ENCODE measurements at regions not wholly inside any gene's neighbourhood (a gene's known extent, or its start where the extent isn't known, plus 50 kb on each side); places are given as distances from the start of the nearest gene placed in this dataset.

- ATAC-seq (replicated peaks; ENCODE audit: extremely low read depth, poor library complexity, severe bottlenecking) = no peak
- H3K4me3 Mint-ChIP-seq = peak overlapping the region; percentile 78
Observed at GRCh38 chr3:68006646-68007045, 352.2 kb upstream of the SUCLG2 start.

GRCh38 chr3:68004091-68004490, 349.7 kb upstream of the SUCLG2 start:
- Mint-ChIP-seq H3K4me1 (peaks cover 11% of the 10 kb centered on the region), H3K9me3 (peaks cover 5% of the 10 kb centered on the region), H3K36me3 (ENCODE audit: insufficient read depth) (peaks cover 1% of the 10 kb centered on the region), H3K27me3 (peaks cover 93% of the 10 kb centered on the region), H3K4me3 (no peak overlapping the region), H3K27ac (ENCODE audit: low read depth) (no peak overlapping the region)
- DNase-seq (ENCODE audit: low spot score in 2 of 2) (no peak), ATAC-seq (replicated peaks; ENCODE audit: extremely low read depth, poor library complexity, severe bottlenecking) (no peak)

More at GRCh38 chr3:68006646-68007045, 352.2 kb upstream of the SUCLG2 start:
- Mint-ChIP-seq H3K9me3 (no peaks in the 10 kb centered on the region), H3K27me3 (peaks cover 73% of the 10 kb centered on the region), H3K27ac (ENCODE audit: low read depth) (no peak overlapping the region), H3K4me1 (peaks cover 11% of the 10 kb centered on the region), H3K36me3 (ENCODE audit: insufficient read depth) (peaks cover 1% of the 10 kb centered on the region)
- DNase-seq (ENCODE audit: low spot score in 2 of 2) = no peak

- Mint-ChIP-seq H3K27ac (ENCODE audit: low read depth) (no peak overlapping the region), H3K36me3 (ENCODE audit: insufficient read depth) (no peaks in the 10 kb centered on the region), H3K9me3 (peaks cover 5% of the 10 kb centered on the region), H3K27me3 (peaks cover 46% of the 10 kb centered on the region), H3K4me1 (no peaks in the 10 kb centered on the region), H3K4me3 (no peak overlapping the region)
- DNase-seq (ENCODE audit: low spot score in 2 of 2) (no peak), ATAC-seq (replicated peaks; ENCODE audit: extremely low read depth, poor library complexity, severe bottlenecking) (no peak)
Observed at GRCh38 chr3:67998281-67998680, 343.9 kb upstream of the SUCLG2 start.

GRCh38 chr3:67995206-67995605, 340.8 kb upstream of the SUCLG2 start:
- Mint-ChIP-seq H3K4me3 (no peak overlapping the region), H3K27ac (ENCODE audit: low read depth) (no peak overlapping the region), H3K36me3 (ENCODE audit: insufficient read depth) (peaks cover 2% of the 10 kb centered on the region), H3K4me1 (no peaks in the 10 kb centered on the region), H3K27me3 (peaks cover 21% of the 10 kb centered on the region), H3K9me3 (no peaks in the 10 kb centered on the region)
- DNase-seq (ENCODE audit: low spot score in 2 of 2) (no peak), ATAC-seq (replicated peaks; ENCODE audit: extremely low read depth, poor library complexity, severe bottlenecking) (no peak)

- no peak for DNase-seq (ENCODE audit: low spot score in 2 of 2)
- no peaks in the 10 kb centered on the region for H3K36me3 Mint-ChIP-seq (ENCODE audit: insufficient read depth)
Observed at GRCh38 chr3:67986706-67987105, 332.3 kb upstream of the SUCLG2 start.

GRCh38 chr3:67983166-67983565, 328.8 kb upstream of the SUCLG2 start:
- Mint-ChIP-seq H3K27ac (ENCODE audit: low read depth) (no peak overlapping the region), H3K4me3 (no peak overlapping the region), H3K27me3 (no peaks in the 10 kb centered on the region), H3K4me1 (no peaks in the 10 kb centered on the region), H3K36me3 (ENCODE audit: insufficient read depth) (no peaks in the 10 kb centered on the region), H3K9me3 (no peaks in the 10 kb centered on the region)
- no peak for ATAC-seq (replicated peaks; ENCODE audit: extremely low read depth, poor library complexity, severe bottlenecking)
- DNase-seq (ENCODE audit: low spot score in 2 of 2) = no peak

More at GRCh38 chr3:67986706-67987105, 332.3 kb upstream of the SUCLG2 start:
- no peak overlapping the region for H3K27ac Mint-ChIP-seq (ENCODE audit: low read depth)
- no peaks in the 10 kb centered on the region for H3K9me3 Mint-ChIP-seq
- H3K4me3 Mint-ChIP-seq = no peak overlapping the region
- H3K27me3 Mint-ChIP-seq = no peaks in the 10 kb centered on the region
- ATAC-seq (replicated peaks; ENCODE audit: extremely low read depth, poor library complexity, severe bottlenecking) = no peak
- no peaks in the 10 kb centered on the region for H3K4me1 Mint-ChIP-seq

- no peaks in the 10 kb centered on the region for H3K36me3 Mint-ChIP-seq (ENCODE audit: insufficient read depth)
- no peaks in the 10 kb centered on the region for H3K27me3 Mint-ChIP-seq
- no peak overlapping the region for H3K4me3 Mint-ChIP-seq
- no peak overlapping the region for H3K27ac Mint-ChIP-seq (ENCODE audit: low read depth)
- H3K4me1 Mint-ChIP-seq = no peaks in the 10 kb centered on the region
- no peak for DNase-seq (ENCODE audit: low spot score in 2 of 2)
- no peaks in the 10 kb centered on the region for H3K9me3 Mint-ChIP-seq
- no peak for ATAC-seq (replicated peaks; ENCODE audit: extremely low read depth, poor library complexity, severe bottlenecking)
Observed at GRCh38 chr3:67981077-67981476, 326.7 kb upstream of the SUCLG2 start.

GRCh38 chr3:67979342-67979741, 324.9 kb upstream of the SUCLG2 start:
- ATAC-seq (replicated peaks; ENCODE audit: extremely low read depth, poor library complexity, severe bottlenecking) = no peak
- Mint-ChIP-seq H3K27me3 (no peaks in the 10 kb centered on the region), H3K4me1 (no peaks in the 10 kb centered on the region), H3K9me3 (no peaks in the 10 kb centered on the region), H3K27ac (ENCODE audit: low read depth) (no peak overlapping the region), H3K4me3 (no peak overlapping the region), H3K36me3 (ENCODE audit: insufficient read depth) (no peaks in the 10 kb centered on the region)
- DNase-seq (ENCODE audit: low spot score in 2 of 2) = no peak

GRCh38 chr3:67977762-67978161, 323.4 kb upstream of the SUCLG2 start:
- ATAC-seq (replicated peaks; ENCODE audit: extremely low read depth, poor library complexity, severe bottlenecking) = no peak
- Mint-ChIP-seq H3K27me3 (no peaks in the 10 kb centered on the region), H3K4me3 (no peak overlapping the region)

GRCh38 chr3:67976663-67977062, 322.3 kb upstream of the SUCLG2 start:
- no peak overlapping the region for H3K4me3 Mint-ChIP-seq
- no peaks in the 10 kb centered on the region for H3K9me3 Mint-ChIP-seq
- no peaks in the 10 kb centered on the region for H3K36me3 Mint-ChIP-seq (ENCODE audit: insufficient read depth)
- no peaks in the 10 kb centered on the region for H3K27me3 Mint-ChIP-seq
- no peak overlapping the region for H3K27ac Mint-ChIP-seq (ENCODE audit: low read depth)
- DNase-seq (ENCODE audit: low spot score in 2 of 2) (no peak), ATAC-seq (replicated peaks; ENCODE audit: extremely low read depth, poor library complexity, severe bottlenecking) (no peak)
- no peaks in the 10 kb centered on the region for H3K4me1 Mint-ChIP-seq

More at GRCh38 chr3:67977762-67978161, 323.4 kb upstream of the SUCLG2 start:
- Mint-ChIP-seq H3K27ac (ENCODE audit: low read depth) (no peak overlapping the region), H3K9me3 (no peaks in the 10 kb centered on the region), H3K36me3 (ENCODE audit: insufficient read depth) (no peaks in the 10 kb centered on the region), H3K4me1 (no peaks in the 10 kb centered on the region)
- DNase-seq (ENCODE audit: low spot score in 2 of 2) = no peak

GRCh38 chr3:67964596-67964995, 310.2 kb upstream of the SUCLG2 start:
- Mint-ChIP-seq H3K4me1 (no peaks in the 10 kb centered on the region), H3K9me3 (no peaks in the 10 kb centered on the region), H3K27me3 (peaks cover 8% of the 10 kb centered on the region), H3K27ac (ENCODE audit: low read depth) (no peak overlapping the region), H3K4me3 (no peak overlapping the region), H3K36me3 (ENCODE audit: insufficient read depth) (no peaks in the 10 kb centered on the region)
- ATAC-seq (replicated peaks; ENCODE audit: extremely low read depth, poor library complexity, severe bottlenecking) = no peak
- no peak for DNase-seq (ENCODE audit: low spot score in 2 of 2)

GRCh38 chr3:67957268-67957667, 302.9 kb upstream of the SUCLG2 start:
- Mint-ChIP-seq H3K9me3 (peaks cover 9% of the 10 kb centered on the region), H3K27ac (ENCODE audit: low read depth) (no peak overlapping the region), H3K4me3 (no peak overlapping the region), H3K27me3 (no peaks in the 10 kb centered on the region), H3K4me1 (no peaks in the 10 kb centered on the region), H3K36me3 (ENCODE audit: insufficient read depth) (no peaks in the 10 kb centered on the region)
- ATAC-seq (replicated peaks; ENCODE audit: extremely low read depth, poor library complexity, severe bottlenecking) (no peak), DNase-seq (ENCODE audit: low spot score in 2 of 2) (no peak)

GRCh38 chr3:67947808-67948508, 293.5 kb upstream of the SUCLG2 start:
- Mint-ChIP-seq H3K4me3 (peak overlapping the region; percentile 74), H3K27ac (ENCODE audit: low read depth) (peak overlapping the region; percentile 50), H3K4me1 (peaks cover 20% of the 10 kb centered on the region), H3K27me3 (no peaks in the 10 kb centered on the region), H3K36me3 (ENCODE audit: insufficient read depth) (no peaks in the 10 kb centered on the region), H3K9me3 (peaks cover 14% of the 10 kb centered on the region)
- peak; percentile 95 for ATAC-seq (replicated peaks; ENCODE audit: extremely low read depth, poor library complexity, severe bottlenecking)
- peak; percentile 41 to 66 for DNase-seq (ENCODE audit: low spot score in 2 of 2)

Measured in central memory CD8-positive, alpha-beta T cell (primary cell).